ENCODE measurements at regions not wholly inside any gene's neighbourhood (a gene's known extent, or its start where the extent isn't known, plus 50 kb on each side); places are given as distances from the start of the nearest gene placed in this dataset.

GRCh38 chr2:12089496-12089895 lies 343.1 kb downstream of the LPIN1 start:
- TF ChIP-seq CTCF (IDR thresholded peaks at IDR 0.05): no peak
- no peak for TF ChIP-seq POLR2A (IDR thresholded peaks at IDR 0.05)

Data from Peyer's patch (tissue), 4 donors.